Adipocyte (in vitro differentiated cells): ENCODE measurements at regions not wholly inside any gene's neighbourhood (a gene's known extent, or its start where the extent isn't known, plus 50 kb on each side); places are given as distances from the start of the nearest gene placed in this dataset.

Experiments used
- DNase-seq: peaks from one replicate; pipeline ENCODE4 v3.0.0-alpha.2; 2015; ENCODE audit warnings: low read depth
- H3K27me3 ChIP-seq: replicated peaks from 2 replicates; pipeline ENCODE4 v1.7.0; 2013; ENCODE audit warnings: mild to moderate bottlenecking, low read length, moderate library complexity; ENCODE audit not compliant: control insufficient read depth, insufficient read depth
- H3K36me3 ChIP-seq: 2 replicates; pipeline ENCODE4 v1.7.0; 2013; ENCODE audit warnings: low read length, mild to moderate bottlenecking, moderate library complexity; ENCODE audit not compliant: control insufficient read depth, insufficient read depth, severe bottlenecking
- H3K4me1 ChIP-seq: 2 replicates; pipeline ENCODE4 v1.7.0; 2013; ENCODE audit warnings: mild to moderate bottlenecking, low read length, moderate library complexity; ENCODE audit not compliant: control insufficient read depth, insufficient read depth
- H3K4me3 ChIP-seq: 2 replicates; pipeline ENCODE4 v1.7.0; 2013; ENCODE audit warnings: mild to moderate bottlenecking, low read length, moderate library complexity
- H3K9ac ChIP-seq: 2 replicates; pipeline ENCODE4 v1.7.0; 2013; ENCODE audit warnings: mild to moderate bottlenecking, low read length, moderate library complexity
- H3K9me3 ChIP-seq: 2 replicates; pipeline ENCODE4 v1.7.0; 2013; ENCODE audit warnings: mild to moderate bottlenecking, low read length, moderate library complexity; ENCODE audit not compliant: control insufficient read depth

- Histone ChIP-seq H3K9me3 (peaks cover 15% of the 10 kb centered on the region), H3K27me3 (peaks cover 35% of the 10 kb centered on the region), H3K4me1 (no peaks in the 10 kb centered on the region), H3K9ac (no peak overlapping the region), H3K4me3 (no peak overlapping the region), H3K36me3 (no peaks in the 10 kb centered on the region)
- DNase-seq, result no peak
These were observed 246.1 kb downstream of the NDUFA10 start for GRCh38 chr2:239778861-239779558.

- H3K9ac ChIP-seq, result no peak overlapping the region
- DNase-seq, result no peak
- H3K9me3 ChIP-seq, result peaks cover 15% of the 10 kb centered on the region
- peaks cover 39% of the 10 kb centered on the region for H3K27me3 ChIP-seq
- H3K4me1 ChIP-seq, result no peaks in the 10 kb centered on the region
- H3K36me3 ChIP-seq, result no peaks in the 10 kb centered on the region
- H3K4me3 ChIP-seq, result no peak overlapping the region
These were observed 246.9 kb downstream of the NDUFA10 start for GRCh38 chr2:239778042-239778851.

GRCh38 chr2:239777219-239777618 lies 247.9 kb downstream of the NDUFA10 start:
- no peaks in the 10 kb centered on the region for H3K4me1 ChIP-seq
- H3K36me3 ChIP-seq, result no peaks in the 10 kb centered on the region
- DNase-seq, result no peak
- no peak overlapping the region for H3K9ac ChIP-seq
- no peak overlapping the region for H3K4me3 ChIP-seq
- peaks cover 14% of the 10 kb centered on the region for H3K9me3 ChIP-seq
- peaks cover 38% of the 10 kb centered on the region for H3K27me3 ChIP-seq

GRCh38 chr2:239776436-239777005 lies 248.6 kb downstream of the NDUFA10 start:
- no peak overlapping the region for H3K9ac ChIP-seq
- no peaks in the 10 kb centered on the region for H3K4me1 ChIP-seq
- H3K4me3 ChIP-seq, result no peak overlapping the region
- H3K9me3 ChIP-seq, result peaks cover 19% of the 10 kb centered on the region
- DNase-seq, result no peak
- H3K27me3 ChIP-seq, result peaks cover 32% of the 10 kb centered on the region
- H3K36me3 ChIP-seq, result no peaks in the 10 kb centered on the region

GRCh38 chr2:239775623-239776435 lies 249.3 kb downstream of the NDUFA10 start:
- H3K9me3 ChIP-seq, result peaks cover 20% of the 10 kb centered on the region
- H3K4me3 ChIP-seq, result no peak overlapping the region
- no peak for DNase-seq

GRCh38 chr2:239774933-239775622 lies 250.1 kb downstream of the NDUFA10 start:
- H3K36me3 ChIP-seq, result no peaks in the 10 kb centered on the region
- H3K9ac ChIP-seq, result no peak overlapping the region
- no peaks in the 10 kb centered on the region for H3K4me1 ChIP-seq
- H3K4me3 ChIP-seq, result no peak overlapping the region
- H3K27me3 ChIP-seq, result peaks cover 28% of the 10 kb centered on the region
- peaks cover 15% of the 10 kb centered on the region for H3K9me3 ChIP-seq
- no peak for DNase-seq

More at GRCh38 chr2:239775623-239776435, 249.3 kb downstream of the NDUFA10 start:
- Histone ChIP-seq H3K36me3 (no peaks in the 10 kb centered on the region), H3K4me1 (no peaks in the 10 kb centered on the region), H3K9ac (no peak overlapping the region), H3K27me3 (peaks cover 26% of the 10 kb centered on the region)

GRCh38 chr2:239774142-239774462 lies 251.0 kb downstream of the NDUFA10 start:
- Histone ChIP-seq H3K36me3 (no peaks in the 10 kb centered on the region), H3K9me3 (peaks cover 15% of the 10 kb centered on the region), H3K4me1 (no peaks in the 10 kb centered on the region), H3K4me3 (no peak overlapping the region), H3K9ac (no peak overlapping the region), H3K27me3 (peaks cover 28% of the 10 kb centered on the region)
- DNase-seq, result no peak

- DNase-seq, result no peak
- no peak overlapping the region for H3K9ac ChIP-seq
These were observed 251.7 kb downstream of the NDUFA10 start for GRCh38 chr2:239773228-239774141.

GRCh38 chr2:239772721-239773120 lies 252.4 kb downstream of the NDUFA10 start:
- Histone ChIP-seq H3K4me1 (no peaks in the 10 kb centered on the region), H3K9me3 (peaks cover 15% of the 10 kb centered on the region), H3K9ac (no peak overlapping the region), H3K4me3 (no peak overlapping the region), H3K36me3 (no peaks in the 10 kb centered on the region), H3K27me3 (peaks cover 31% of the 10 kb centered on the region)
- DNase-seq, result no peak

More at GRCh38 chr2:239773228-239774141, 251.7 kb downstream of the NDUFA10 start:
- peaks cover 15% of the 10 kb centered on the region for H3K9me3 ChIP-seq
- no peaks in the 10 kb centered on the region for H3K4me1 ChIP-seq
- peaks cover 31% of the 10 kb centered on the region for H3K27me3 ChIP-seq
- H3K4me3 ChIP-seq, result no peak overlapping the region
- no peaks in the 10 kb centered on the region for H3K36me3 ChIP-seq

GRCh38 chr2:239770246-239770639 lies 254.9 kb downstream of the NDUFA10 start:
- Histone ChIP-seq H3K4me1 (no peaks in the 10 kb centered on the region), H3K4me3 (no peak overlapping the region), H3K9ac (no peak overlapping the region), H3K27me3 (peaks cover 22% of the 10 kb centered on the region), H3K9me3 (peaks cover 15% of the 10 kb centered on the region), H3K36me3 (no peaks in the 10 kb centered on the region)
- DNase-seq, result no peak
